ENCODE measurements at regions not wholly inside any gene's neighbourhood (a gene's known extent, or its start where the extent isn't known, plus 50 kb on each side); places are given as distances from the start of the nearest gene placed in this dataset.

- TF ChIP-seq EP300 (IDR thresholded peaks at IDR 0.05) (no peak), NR3C1 (IDR thresholded peaks at IDR 0.05) (no peak), CTCF (IDR thresholded peaks at IDR 0.05) (no peak), RNF2 (IDR thresholded peaks at IDR 0.05; ENCODE audit: borderline replicate concordance, low read depth) (no peak), HEYL (CRISPR knock-in tag; IDR thresholded peaks at IDR 0.05) (no peak), BHLHE40 (IDR thresholded peaks at IDR 0.05; ENCODE audit: low read depth, low read length) (no peak), MYC (IDR thresholded peaks at IDR 0.05; ENCODE audit: borderline replicate concordance, low read length) (no peak), REST (IDR thresholded peaks at IDR 0.05) (no peak), FOXS1 (CRISPR knock-in tag; IDR thresholded peaks at IDR 0.05) (no peak), RAD21 (conservative IDR thresholded peaks at IDR 0.05 in 1 of 2, IDR thresholded peaks at IDR 0.05 in 1 of 2) (no peak)
Observed at GRCh38 chr14:82731526-82731925, 1197.9 kb upstream of the SEL1L start.
